ENCODE measurements at regions not wholly inside any gene's neighbourhood (a gene's known extent, or its start where the extent isn't known, plus 50 kb on each side); places are given as distances from the start of the nearest gene placed in this dataset.

GRCh38 chr14:31957565-31957964 lies 119.5 kb upstream of the ARHGAP5 start:
- H3K36me3 Mint-ChIP-seq (ENCODE audit: low read depth) = no peaks in the 10 kb centered on the region
- no peaks in the 10 kb centered on the region for H3K27me3 Mint-ChIP-seq
- TF ChIP-seq, protein P1, sequence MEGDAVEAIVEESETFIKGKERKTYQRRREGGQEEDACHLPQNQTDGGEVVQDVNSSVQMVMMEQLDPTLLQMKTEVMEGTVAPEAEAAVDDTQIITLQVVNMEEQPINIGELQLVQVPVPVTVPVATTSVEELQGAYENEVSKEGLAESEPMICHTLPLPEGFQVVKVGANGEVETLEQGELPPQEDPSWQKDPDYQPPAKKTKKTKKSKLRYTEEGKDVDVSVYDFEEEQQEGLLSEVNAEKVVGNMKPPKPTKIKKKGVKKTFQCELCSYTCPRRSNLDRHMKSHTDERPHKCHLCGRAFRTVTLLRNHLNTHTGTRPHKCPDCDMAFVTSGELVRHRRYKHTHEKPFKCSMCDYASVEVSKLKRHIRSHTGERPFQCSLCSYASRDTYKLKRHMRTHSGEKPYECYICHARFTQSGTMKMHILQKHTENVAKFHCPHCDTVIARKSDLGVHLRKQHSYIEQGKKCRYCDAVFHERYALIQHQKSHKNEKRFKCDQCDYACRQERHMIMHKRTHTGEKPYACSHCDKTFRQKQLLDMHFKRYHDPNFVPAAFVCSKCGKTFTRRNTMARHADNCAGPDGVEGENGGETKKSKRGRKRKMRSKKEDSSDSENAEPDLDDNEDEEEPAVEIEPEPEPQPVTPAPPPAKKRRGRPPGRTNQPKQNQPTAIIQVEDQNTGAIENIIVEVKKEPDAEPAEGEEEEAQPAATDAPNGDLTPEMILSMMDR (IDR thresholded peaks at IDR 0.05) = no peak
- ChIA-PET POLR2A (no interaction called here), CTCF (no interaction called here)
- H3K4me1 Mint-ChIP-seq = no peaks in the 10 kb centered on the region
- ATAC-seq (ENCODE audit: low read depth) (no peak), DNase-seq (no peak)
- intact Hi-C loops (cut with micrococcal nuclease) = no loop called here
- peaks cover 2% of the 10 kb centered on the region for H3K9me3 Mint-ChIP-seq
- H3K27ac Mint-ChIP-seq = no peak overlapping the region
- H3K4me3 Mint-ChIP-seq = no peak overlapping the region

GRCh38 chr14:31960039-31960438 lies 117.1 kb upstream of the ARHGAP5 start:
- peaks cover 2% of the 10 kb centered on the region for H3K9me3 Mint-ChIP-seq
- no peak for DNase-seq
- no peak overlapping the region for H3K4me3 Mint-ChIP-seq
- H3K36me3 Mint-ChIP-seq (ENCODE audit: low read depth) = no peaks in the 10 kb centered on the region
- no peak overlapping the region for H3K27ac Mint-ChIP-seq
- TF ChIP-seq, protein P1 (IDR thresholded peaks at IDR 0.05) = no peak
- H3K27me3 Mint-ChIP-seq = no peaks in the 10 kb centered on the region
- intact Hi-C loops (cut with micrococcal nuclease) = no loop called here
- CTCF ChIA-PET = no interaction called here
- POLR2A ChIA-PET = interaction anchor here (0.6 kb wide), 1 partner anchor 293 kb away, joined by 3 read pairs; no protein-coding TSS in a partner anchor
- H3K4me1 Mint-ChIP-seq = no peaks in the 10 kb centered on the region
- ATAC-seq (ENCODE audit: low read depth) = no peak

GRCh38 chr14:31961896-31962295 lies 115.2 kb upstream of the ARHGAP5 start:
- H3K36me3 Mint-ChIP-seq (ENCODE audit: low read depth) = no peaks in the 10 kb centered on the region
- no peaks in the 10 kb centered on the region for H3K27me3 Mint-ChIP-seq
- ATAC-seq (ENCODE audit: low read depth) = no peak
- peaks cover 2% of the 10 kb centered on the region for H3K9me3 Mint-ChIP-seq
- no peak overlapping the region for H3K4me3 Mint-ChIP-seq
- POLR2A ChIA-PET = no interaction called here
- H3K4me1 Mint-ChIP-seq = no peaks in the 10 kb centered on the region
- TF ChIP-seq, protein P1 (IDR thresholded peaks at IDR 0.05) = no peak
- H3K27ac Mint-ChIP-seq = no peak overlapping the region
- CTCF ChIA-PET = no interaction called here
- DNase-seq = no peak
- intact Hi-C loops (cut with micrococcal nuclease) = no loop called here

- H3K4me1 Mint-ChIP-seq = no peaks in the 10 kb centered on the region
- H3K4me3 Mint-ChIP-seq = no peak overlapping the region
- ATAC-seq (ENCODE audit: low read depth) (no peak), DNase-seq (no peak)
- no peaks in the 10 kb centered on the region for H3K27me3 Mint-ChIP-seq
- POLR2A ChIA-PET = no interaction called here
- TF ChIP-seq, protein P1 (IDR thresholded peaks at IDR 0.05) = no peak
- peaks cover 2% of the 10 kb centered on the region for H3K9me3 Mint-ChIP-seq
- intact Hi-C loops (cut with micrococcal nuclease) = no loop called here
- no peak overlapping the region for H3K27ac Mint-ChIP-seq
- no peaks in the 10 kb centered on the region for H3K36me3 Mint-ChIP-seq (ENCODE audit: low read depth)
- CTCF ChIA-PET = no interaction called here
Observed at GRCh38 chr14:31962920-31963319, 114.2 kb upstream of the ARHGAP5 start.

DNA sequence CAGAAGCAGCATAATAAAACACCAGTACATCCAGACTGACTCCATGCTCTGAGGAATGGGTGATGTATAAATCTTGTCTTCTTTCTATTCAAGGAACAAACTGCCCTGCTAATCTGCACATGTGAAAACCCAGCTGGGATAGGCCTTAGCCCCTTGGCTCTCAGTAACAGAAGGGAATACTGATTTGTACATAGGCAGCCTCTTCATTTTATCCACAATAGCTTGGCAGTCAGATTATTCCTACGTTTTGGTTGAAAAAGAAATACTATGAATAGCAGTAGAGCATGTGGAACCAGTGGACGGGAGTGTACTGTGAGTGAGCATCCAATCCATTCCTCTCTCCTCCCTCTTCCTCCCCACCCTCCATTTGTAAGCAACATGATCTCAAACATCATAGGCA lies 113.5 kb upstream of the ARHGAP5 start:
- DNase-seq (no peak), ATAC-seq (ENCODE audit: low read depth) (no peak)
- peaks cover 3% of the 10 kb centered on the region for H3K4me1 Mint-ChIP-seq
- no peak overlapping the region for H3K27ac Mint-ChIP-seq
- peaks cover 2% of the 10 kb centered on the region for H3K9me3 Mint-ChIP-seq
- CTCF ChIA-PET = no interaction called here
- H3K27me3 Mint-ChIP-seq = no peaks in the 10 kb centered on the region
- POLR2A ChIA-PET = no interaction called here
- no peaks in the 10 kb centered on the region for H3K36me3 Mint-ChIP-seq (ENCODE audit: low read depth)
- intact Hi-C loops (cut with micrococcal nuclease) = no loop called here
- H3K4me3 Mint-ChIP-seq = no peak overlapping the region
- TF ChIP-seq, protein P1 (IDR thresholded peaks at IDR 0.05) = no peak

Measured in activated B cell treated with CpG ODN at 0.5 μM for 24 hours (primary cell).